Esophagus muscularis mucosa (tissue), 3 donors: ENCODE measurements at regions not wholly inside any gene's neighbourhood (a gene's known extent, or its start where the extent isn't known, plus 50 kb on each side); places are given as distances from the start of the nearest gene placed in this dataset.

Experiments used
- small RNA-seq, 3 donors: library from RNA; depleted of rRNA; stranded (forward); fragments of <200 nt; gene quantifications; one replicate each; pipeline ENCODE3, GENCODE V24; 2016

Small RNA genes in the stretch of these regions (small RNA-seq; reads per million reads assigned to genes)
- 0 reads per million in 3 donors for gene AC061975.2
